A549 (cell line): ENCODE measurements at regions not wholly inside any gene's neighbourhood (a gene's known extent, or its start where the extent isn't known, plus 50 kb on each side); places are given as distances from the start of the nearest gene placed in this dataset.

Experiments
- CEBPB ChIP-seq, 2 experiments: fragments of >200 bp in 1 of 2; sonication (Bioruptor Twin) in 1 of 2; formaldehyde crosslinking in 1 of 2; IDR thresholded peaks; 2 replicates each; pipeline ENCODE4 v1.6.1; 2012 to 2016
- EP300 ChIP-seq, 2 experiments: fragments of >200 bp; sonication (Bioruptor Twin); formaldehyde crosslinking; IDR thresholded peaks; 2 replicates in 1 of 2; 3 replicates in 1 of 2; pipeline ENCODE4 v1.6.1; 2016 to 2017
- KDM1A ChIP-seq: fragments of 200-600 bp; sonication (generic); IDR thresholded peaks from 2 replicates; pipeline ENCODE4 v1.6.1; 2016; ENCODE audit warnings: low read depth, mild to moderate bottlenecking
- POLR2A ChIP-seq: IDR thresholded peaks from 2 replicates; pipeline ENCODE4 v1.6.1; 2012; ENCODE audit warnings: mild to moderate bottlenecking, low read length
- RFX5 ChIP-seq: fragments of 450-650 bp; IDR thresholded peaks from 2 replicates; pipeline ENCODE4 v1.7.1; 2014; ENCODE audit warnings: antibody characterized with exemption, mild to moderate bottlenecking, moderate library complexity
- TF ChIP-seq, protein P1 (sequence below): fragments of >200 bp; sonication (Bioruptor Twin); formaldehyde crosslinking; IDR thresholded peaks from 3 replicates; pipeline ENCODE4 v1.5.1; 2016
- TF ChIP-seq, protein P2 (sequence below): IDR thresholded peaks from 2 replicates; pipeline ENCODE4 v1.6.1; 2012

DNA sequence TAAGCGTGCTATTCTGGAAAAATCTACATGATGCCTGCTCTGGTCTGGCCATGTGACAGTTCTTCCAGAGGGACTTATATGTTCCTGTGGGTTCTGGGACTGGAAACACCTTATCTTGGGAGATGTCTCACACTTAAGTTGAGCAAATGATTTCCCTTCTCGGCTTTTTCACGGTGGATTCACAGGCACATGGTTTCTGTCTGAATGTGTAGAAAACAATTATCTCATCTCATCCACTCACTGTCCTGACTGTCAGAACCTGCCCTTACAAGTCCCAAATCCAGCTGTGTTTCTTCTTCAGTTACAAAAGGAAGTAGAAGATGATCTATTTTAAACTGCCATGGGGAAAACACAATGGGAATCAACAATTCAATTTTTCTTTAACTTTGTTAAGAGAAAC lies 184.0 kb downstream of the SYK start:
- no peak for TF ChIP-seq CEBPB (IDR thresholded peaks at IDR 0.05)
- TF ChIP-seq POLR2A = no peak
- TF ChIP-seq KDM1A = no peak
- TF ChIP-seq, protein P1, sequence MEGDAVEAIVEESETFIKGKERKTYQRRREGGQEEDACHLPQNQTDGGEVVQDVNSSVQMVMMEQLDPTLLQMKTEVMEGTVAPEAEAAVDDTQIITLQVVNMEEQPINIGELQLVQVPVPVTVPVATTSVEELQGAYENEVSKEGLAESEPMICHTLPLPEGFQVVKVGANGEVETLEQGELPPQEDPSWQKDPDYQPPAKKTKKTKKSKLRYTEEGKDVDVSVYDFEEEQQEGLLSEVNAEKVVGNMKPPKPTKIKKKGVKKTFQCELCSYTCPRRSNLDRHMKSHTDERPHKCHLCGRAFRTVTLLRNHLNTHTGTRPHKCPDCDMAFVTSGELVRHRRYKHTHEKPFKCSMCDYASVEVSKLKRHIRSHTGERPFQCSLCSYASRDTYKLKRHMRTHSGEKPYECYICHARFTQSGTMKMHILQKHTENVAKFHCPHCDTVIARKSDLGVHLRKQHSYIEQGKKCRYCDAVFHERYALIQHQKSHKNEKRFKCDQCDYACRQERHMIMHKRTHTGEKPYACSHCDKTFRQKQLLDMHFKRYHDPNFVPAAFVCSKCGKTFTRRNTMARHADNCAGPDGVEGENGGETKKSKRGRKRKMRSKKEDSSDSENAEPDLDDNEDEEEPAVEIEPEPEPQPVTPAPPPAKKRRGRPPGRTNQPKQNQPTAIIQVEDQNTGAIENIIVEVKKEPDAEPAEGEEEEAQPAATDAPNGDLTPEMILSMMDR = no peak
- TF ChIP-seq RFX5 = no peak
- TF ChIP-seq, protein P2, sequence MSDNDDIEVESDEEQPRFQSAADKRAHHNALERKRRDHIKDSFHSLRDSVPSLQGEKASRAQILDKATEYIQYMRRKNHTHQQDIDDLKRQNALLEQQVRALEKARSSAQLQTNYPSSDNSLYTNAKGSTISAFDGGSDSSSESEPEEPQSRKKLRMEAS = no peak
- no peak for TF ChIP-seq EP300 (IDR thresholded peaks at IDR 0.05)
